GM12864 (cell line): ENCODE measurements at regions not wholly inside any gene's neighbourhood (a gene's known extent, or its start where the extent isn't known, plus 50 kb on each side); places are given as distances from the start of the nearest gene placed in this dataset.
A peak's percentile ranks its signal among the peaks of the same experiment; 100 is the strongest.
"Not testable (repeated sequence)": the region's sequence is repeated elsewhere in the genome, so short reads cannot be mapped to it uniquely, and the experiment has no call there.

Experiments
- DNase-seq: peaks from one replicate; pipeline ENCODE4 v3.0.0-alpha.2; 2011; ENCODE audit warnings: low read depth
- H3K4me3 ChIP-seq: 2 replicates; pipeline ENCODE4 v1.5.1; 2011; ENCODE audit warnings: mild to moderate bottlenecking, low read depth, low read length, control low read depth
- CTCF ChIP-seq: IDR thresholded peaks from 2 replicates; pipeline ENCODE4 v1.5.1; 2011; ENCODE audit warnings: low read depth, mild to moderate bottlenecking, moderate library complexity, low read length, control low read depth, inconsistent platforms; ENCODE audit errors: missing control alignments

GRCh38 chr4:112031712-112032328, 113.4 kb upstream of the FAM241A start:
- peak; percentile 5 for DNase-seq
- TF ChIP-seq CTCF: peak; percentile 49
- no peak overlapping the region for H3K4me3 ChIP-seq

GRCh38 chr4:112036886-112037285, 108.4 kb upstream of the FAM241A start:
- TF ChIP-seq CTCF: no peak
- no peak for DNase-seq
- H3K4me3 ChIP-seq: no peak overlapping the region

GRCh38 chr4:112038861-112039260, 106.4 kb upstream of the FAM241A start:
- no peak for DNase-seq
- TF ChIP-seq CTCF: no peak
- no peak overlapping the region for H3K4me3 ChIP-seq

GRCh38 chr4:112049119-112049518, 96.1 kb upstream of the FAM241A start:
- H3K4me3 ChIP-seq, DNase-seq: not testable (repeated sequence)

- DNase-seq: no peak
- no peak overlapping the region for H3K4me3 ChIP-seq
- no peak for TF ChIP-seq CTCF
Measured at GRCh38 chr4:112053825-112054350, 91.4 kb upstream of the FAM241A start.

- TF ChIP-seq CTCF: no peak
- no peak overlapping the region for H3K4me3 ChIP-seq
- DNase-seq: no peak
Measured at GRCh38 chr4:112055100-112055499, 90.2 kb upstream of the FAM241A start.

- no peak for DNase-seq
- H3K4me3 ChIP-seq: no peak overlapping the region
- no peak for TF ChIP-seq CTCF
Measured at GRCh38 chr4:112057470-112057869, 87.8 kb upstream of the FAM241A start.
